ENCODE measurements at regions not wholly inside any gene's neighbourhood (a gene's known extent, or its start where the extent isn't known, plus 50 kb on each side); places are given as distances from the start of the nearest gene placed in this dataset.

DNA sequence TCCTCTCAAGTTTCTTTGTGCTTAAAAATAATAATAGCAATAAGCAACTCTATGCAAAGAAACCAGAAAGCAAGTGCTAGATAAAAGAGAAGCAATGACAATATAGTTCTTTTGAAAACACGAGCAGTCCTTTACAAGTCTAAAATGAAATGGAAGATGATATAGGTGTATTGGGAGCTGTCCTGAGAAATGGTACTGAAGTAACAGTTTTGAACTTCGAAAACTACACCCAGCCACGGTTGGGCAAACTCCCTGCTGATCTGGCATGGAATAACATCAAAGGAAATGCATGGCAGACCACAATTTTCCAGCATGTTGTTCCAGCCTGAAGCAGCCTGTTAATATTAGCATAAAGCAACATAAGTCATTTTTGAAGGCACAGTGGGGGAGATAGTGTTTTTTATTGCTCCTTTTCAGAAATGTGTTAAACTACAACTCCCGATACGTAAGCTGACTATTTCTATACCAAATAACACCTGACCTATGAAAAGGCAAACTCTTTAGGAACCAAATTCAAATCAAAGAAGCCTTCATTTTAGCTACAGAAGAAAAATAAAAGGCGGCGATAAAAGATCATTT is 596.1 kb upstream of the KLHL29 start:
- DNase-seq (ENCODE audit: extremely low spot score), result no peak
- TF ChIP-seq TARDBP (IDR thresholded peaks at IDR 0.05) (no peak), ARNT (IDR thresholded peaks at IDR 0.05) (no peak), FOXK2 (IDR thresholded peaks at IDR 0.05) (no peak), SUZ12 (IDR thresholded peaks at IDR 0.05) (no peak), PKNOX1 (IDR thresholded peaks at IDR 0.05) (no peak), FOXA1 (IDR thresholded peaks at IDR 0.05) (no peak), NFRKB (IDR thresholded peaks at IDR 0.05) (no peak), ZNF384 (IDR thresholded peaks at IDR 0.05) (no peak), LEF1 (IDR thresholded peaks at IDR 0.05; ENCODE audit: borderline replicate concordance) (no peak), L3MBTL2 (conservative IDR thresholded peaks at IDR 0.05) (no peak), SP1 (IDR thresholded peaks at IDR 0.05) (no peak), BHLHE40 (IDR thresholded peaks at IDR 0.05; ENCODE audit: borderline replicate concordance) (no peak), HDGF (IDR thresholded peaks at IDR 0.05; ENCODE audit: borderline replicate concordance) (no peak), CTBP1 (IDR thresholded peaks at IDR 0.05; ENCODE audit: borderline replicate concordance) (no peak), ELF4 (IDR thresholded peaks at IDR 0.05) (no peak)
- ChIA-PET CTCF (no interaction called here), POLR2A (no interaction called here)

- no peak for DNase-seq (ENCODE audit: extremely low spot score)
- TF ChIP-seq ELF4 (IDR thresholded peaks at IDR 0.05) (no peak), ZNF384 (IDR thresholded peaks at IDR 0.05) (no peak), BHLHE40 (IDR thresholded peaks at IDR 0.05; ENCODE audit: borderline replicate concordance) (no peak), SUZ12 (IDR thresholded peaks at IDR 0.05) (no peak), FOXK2 (IDR thresholded peaks at IDR 0.05) (no peak), NFRKB (IDR thresholded peaks at IDR 0.05) (no peak), LEF1 (IDR thresholded peaks at IDR 0.05; ENCODE audit: borderline replicate concordance) (no peak), TARDBP (IDR thresholded peaks at IDR 0.05) (no peak), L3MBTL2 (conservative IDR thresholded peaks at IDR 0.05) (no peak), ARNT (IDR thresholded peaks at IDR 0.05) (no peak), FOXA1 (IDR thresholded peaks at IDR 0.05) (no peak)
- CTCF ChIA-PET, result no interaction called here
- POLR2A ChIA-PET, result no interaction called here
These were observed 589.6 kb upstream of the KLHL29 start for GRCh38 chr2:22795287-22795866.

DNA sequence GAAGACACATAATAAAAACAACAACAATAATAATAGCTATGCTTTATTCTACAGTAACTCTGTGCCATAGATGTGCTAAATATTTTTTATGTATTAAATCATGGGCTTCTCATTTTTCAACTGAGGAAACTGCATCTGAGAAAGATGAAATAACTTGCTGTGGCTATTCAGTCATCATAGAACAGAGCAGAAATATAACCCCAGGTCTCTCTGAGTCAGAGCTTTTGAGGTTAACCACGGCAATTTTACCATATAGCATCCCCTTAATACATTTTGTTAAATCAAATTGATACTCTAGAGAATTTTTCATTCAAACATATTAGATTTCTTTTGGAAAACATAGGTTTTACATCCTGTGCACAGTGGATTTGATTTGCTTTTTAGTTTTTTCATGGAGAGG is 586.6 kb upstream of the KLHL29 start:
- CTCF ChIA-PET, result no interaction called here
- DNase-seq (ENCODE audit: extremely low spot score), result no peak
- TF ChIP-seq FOXM1 (IDR thresholded peaks at IDR 0.05; ENCODE audit: borderline replicate concordance), result no peak
- TF ChIP-seq ELF4 (IDR thresholded peaks at IDR 0.05), result no peak
- TF ChIP-seq TARDBP (IDR thresholded peaks at IDR 0.05), result no peak
- no peak for TF ChIP-seq SP1 (IDR thresholded peaks at IDR 0.05)
- TF ChIP-seq SUZ12 (IDR thresholded peaks at IDR 0.05), result no peak
- no peak for TF ChIP-seq CTBP1 (IDR thresholded peaks at IDR 0.05; ENCODE audit: borderline replicate concordance)
- no peak for TF ChIP-seq LEF1 (IDR thresholded peaks at IDR 0.05; ENCODE audit: borderline replicate concordance)
- TF ChIP-seq HDGF (IDR thresholded peaks at IDR 0.05; ENCODE audit: borderline replicate concordance), result no peak
- TF ChIP-seq NFRKB (IDR thresholded peaks at IDR 0.05), result no peak
- TF ChIP-seq FOXK2 (IDR thresholded peaks at IDR 0.05), result no peak
- TF ChIP-seq ARNT (IDR thresholded peaks at IDR 0.05), result no peak
- no peak for TF ChIP-seq L3MBTL2 (conservative IDR thresholded peaks at IDR 0.05)
- TF ChIP-seq ZNF384 (IDR thresholded peaks at IDR 0.05), result no peak
- no peak for TF ChIP-seq FOXA1 (IDR thresholded peaks at IDR 0.05)
- POLR2A ChIA-PET, result no interaction called here

GRCh38 chr2:22800412-22800811 is 584.6 kb upstream of the KLHL29 start:
- POLR2A ChIA-PET, result no interaction called here
- TF ChIP-seq NFRKB (IDR thresholded peaks at IDR 0.05) (no peak), BHLHE40 (IDR thresholded peaks at IDR 0.05; ENCODE audit: borderline replicate concordance) (no peak), SP1 (IDR thresholded peaks at IDR 0.05) (no peak), TARDBP (IDR thresholded peaks at IDR 0.05) (no peak), L3MBTL2 (conservative IDR thresholded peaks at IDR 0.05) (no peak), LEF1 (IDR thresholded peaks at IDR 0.05; ENCODE audit: borderline replicate concordance) (no peak), FOXM1 (IDR thresholded peaks at IDR 0.05; ENCODE audit: borderline replicate concordance) (no peak), ELF4 (IDR thresholded peaks at IDR 0.05) (no peak), HDGF (IDR thresholded peaks at IDR 0.05; ENCODE audit: borderline replicate concordance) (no peak), FOXA1 (IDR thresholded peaks at IDR 0.05) (no peak), CTBP1 (IDR thresholded peaks at IDR 0.05; ENCODE audit: borderline replicate concordance) (no peak), PKNOX1 (IDR thresholded peaks at IDR 0.05) (no peak), ZNF384 (IDR thresholded peaks at IDR 0.05) (no peak)
- DNase-seq (ENCODE audit: extremely low spot score), result no peak
- CTCF ChIA-PET, result no interaction called here

GRCh38 chr2:22801071-22801470 is 583.9 kb upstream of the KLHL29 start:
- ChIA-PET POLR2A (no interaction called here), CTCF (no interaction called here)
- no peak for TF ChIP-seq ZNF384 (IDR thresholded peaks at IDR 0.05)
- no peak for TF ChIP-seq FOXM1 (IDR thresholded peaks at IDR 0.05; ENCODE audit: borderline replicate concordance)
- TF ChIP-seq NFRKB (IDR thresholded peaks at IDR 0.05), result no peak
- TF ChIP-seq FOXA1 (IDR thresholded peaks at IDR 0.05), result no peak
- no peak for TF ChIP-seq L3MBTL2 (conservative IDR thresholded peaks at IDR 0.05)
- no peak for TF ChIP-seq BHLHE40 (IDR thresholded peaks at IDR 0.05; ENCODE audit: borderline replicate concordance)
- no peak for TF ChIP-seq SP1 (IDR thresholded peaks at IDR 0.05)
- no peak for TF ChIP-seq SUZ12 (IDR thresholded peaks at IDR 0.05)
- no peak for TF ChIP-seq LEF1 (IDR thresholded peaks at IDR 0.05; ENCODE audit: borderline replicate concordance)
- no peak for TF ChIP-seq PKNOX1 (IDR thresholded peaks at IDR 0.05)
- TF ChIP-seq HDGF (IDR thresholded peaks at IDR 0.05; ENCODE audit: borderline replicate concordance), result no peak
- TF ChIP-seq FOXK2 (IDR thresholded peaks at IDR 0.05), result no peak
- TF ChIP-seq TARDBP (IDR thresholded peaks at IDR 0.05), result no peak
- no peak for DNase-seq (ENCODE audit: extremely low spot score)

DNA sequence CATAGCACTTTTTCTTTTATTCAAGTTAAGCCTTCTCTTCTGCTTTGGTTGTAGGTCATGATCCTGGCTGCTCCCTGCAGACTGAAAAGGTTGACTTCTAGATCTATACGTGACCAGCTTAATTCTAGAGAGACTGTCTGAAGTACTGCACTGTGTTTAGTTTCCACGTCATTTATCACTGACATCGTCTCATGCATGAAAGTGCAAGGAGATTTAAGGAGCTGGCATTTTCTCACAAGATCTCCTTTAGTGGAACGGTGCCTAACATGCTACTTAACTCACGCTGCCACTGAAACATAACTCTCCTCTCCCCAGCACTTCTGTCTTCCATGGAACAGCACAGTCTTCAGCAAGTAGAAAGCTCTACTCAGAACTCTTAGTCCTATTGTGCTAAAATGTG is 583.0 kb upstream of the KLHL29 start:
- TF ChIP-seq ELF4 (IDR thresholded peaks at IDR 0.05), result no peak
- ChIA-PET POLR2A (no interaction called here), CTCF (no interaction called here)
- DNase-seq (ENCODE audit: extremely low spot score), result no peak
